ENCODE measurements at regions not wholly inside any gene's neighbourhood (a gene's known extent, or its start where the extent isn't known, plus 50 kb on each side); places are given as distances from the start of the nearest gene placed in this dataset.

DNA sequence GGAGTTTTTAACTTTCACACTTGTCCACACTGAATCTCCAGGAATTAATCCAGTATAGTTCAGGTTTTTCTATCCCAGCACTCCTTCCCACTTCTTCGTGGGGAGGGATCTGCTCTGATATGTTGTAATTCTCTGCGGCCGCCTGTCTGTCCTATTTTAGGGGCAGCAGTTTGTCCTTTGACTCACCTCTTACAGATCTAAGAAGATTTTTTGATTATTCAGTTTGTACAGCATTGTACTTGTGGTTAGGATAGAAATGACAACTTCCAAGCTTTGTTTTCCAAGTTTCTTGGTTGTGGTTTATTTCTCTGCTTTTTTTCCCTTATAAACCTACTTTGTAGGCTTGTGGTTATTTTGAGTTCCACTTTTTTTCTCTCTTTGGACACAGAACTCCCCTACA lies 601.7 kb downstream of the SI start:
- TF ChIP-seq, protein P1, sequence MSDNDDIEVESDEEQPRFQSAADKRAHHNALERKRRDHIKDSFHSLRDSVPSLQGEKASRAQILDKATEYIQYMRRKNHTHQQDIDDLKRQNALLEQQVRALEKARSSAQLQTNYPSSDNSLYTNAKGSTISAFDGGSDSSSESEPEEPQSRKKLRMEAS (IDR thresholded peaks at IDR 0.05) = no peak
- TF ChIP-seq, protein P2, sequence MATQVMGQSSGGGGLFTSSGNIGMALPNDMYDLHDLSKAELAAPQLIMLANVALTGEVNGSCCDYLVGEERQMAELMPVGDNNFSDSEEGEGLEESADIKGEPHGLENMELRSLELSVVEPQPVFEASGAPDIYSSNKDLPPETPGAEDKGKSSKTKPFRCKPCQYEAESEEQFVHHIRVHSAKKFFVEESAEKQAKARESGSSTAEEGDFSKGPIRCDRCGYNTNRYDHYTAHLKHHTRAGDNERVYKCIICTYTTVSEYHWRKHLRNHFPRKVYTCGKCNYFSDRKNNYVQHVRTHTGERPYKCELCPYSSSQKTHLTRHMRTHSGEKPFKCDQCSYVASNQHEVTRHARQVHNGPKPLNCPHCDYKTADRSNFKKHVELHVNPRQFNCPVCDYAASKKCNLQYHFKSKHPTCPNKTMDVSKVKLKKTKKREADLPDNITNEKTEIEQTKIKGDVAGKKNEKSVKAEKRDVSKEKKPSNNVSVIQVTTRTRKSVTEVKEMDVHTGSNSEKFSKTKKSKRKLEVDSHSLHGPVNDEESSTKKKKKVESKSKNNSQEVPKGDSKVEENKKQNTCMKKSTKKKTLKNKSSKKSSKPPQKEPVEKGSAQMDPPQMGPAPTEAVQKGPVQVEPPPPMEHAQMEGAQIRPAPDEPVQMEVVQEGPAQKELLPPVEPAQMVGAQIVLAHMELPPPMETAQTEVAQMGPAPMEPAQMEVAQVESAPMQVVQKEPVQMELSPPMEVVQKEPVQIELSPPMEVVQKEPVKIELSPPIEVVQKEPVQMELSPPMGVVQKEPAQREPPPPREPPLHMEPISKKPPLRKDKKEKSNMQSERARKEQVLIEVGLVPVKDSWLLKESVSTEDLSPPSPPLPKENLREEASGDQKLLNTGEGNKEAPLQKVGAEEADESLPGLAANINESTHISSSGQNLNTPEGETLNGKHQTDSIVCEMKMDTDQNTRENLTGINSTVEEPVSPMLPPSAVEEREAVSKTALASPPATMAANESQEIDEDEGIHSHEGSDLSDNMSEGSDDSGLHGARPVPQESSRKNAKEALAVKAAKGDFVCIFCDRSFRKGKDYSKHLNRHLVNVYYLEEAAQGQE (IDR thresholded peaks at IDR 0.05; ENCODE audit: low read depth) = no peak
- TF ChIP-seq CREB1 (IDR thresholded peaks at IDR 0.05; ENCODE audit: low read depth) (no peak), YY1 (IDR thresholded peaks at IDR 0.05; ENCODE audit: low read depth) (no peak)
